ENCODE measurements at regions not wholly inside any gene's neighbourhood (a gene's known extent, or its start where the extent isn't known, plus 50 kb on each side); places are given as distances from the start of the nearest gene placed in this dataset.

DNA sequence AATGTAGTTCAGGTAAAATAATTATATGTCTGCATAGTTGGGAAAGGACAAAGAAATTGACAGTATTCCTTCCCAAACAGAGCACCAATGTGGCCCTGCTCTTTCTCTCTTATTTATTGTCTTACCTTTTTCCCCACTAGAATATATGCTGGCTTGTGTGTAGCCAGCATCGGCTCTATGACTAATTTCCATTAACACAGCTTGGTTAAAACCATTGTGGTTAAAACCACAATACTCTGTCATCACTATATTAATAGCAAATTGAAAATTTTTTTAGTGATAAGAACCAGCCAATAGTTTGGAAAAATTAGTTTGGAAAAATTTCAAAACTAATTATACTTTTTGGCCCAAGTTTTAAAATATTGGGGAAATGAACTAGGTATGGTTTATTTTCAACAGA lies 535.1 kb downstream of the UTRN start:
- no peak for TF ChIP-seq CTCF (conservative IDR thresholded peaks at IDR 0.05)
- Histone ChIP-seq H3K9me3 (ENCODE audit: control insufficient read depth, low read depth, low read length) (no peaks in the 10 kb centered on the region), H3K4me2 (ENCODE audit: insufficient read depth, insufficient read length, low read length) (no peak overlapping the region), H2BK15ac (ENCODE audit: low read depth, low read length) (no peak overlapping the region), H3K18ac (ENCODE audit: insufficient read length, low read depth, low read length) (no peak overlapping the region), H3K56ac (ENCODE audit: insufficient read length, low read depth, low read length) (no peak overlapping the region), H4K8ac (replicated peaks; ENCODE audit: insufficient read length, low read depth, low read length) (no peak overlapping the region), H3K9ac (ENCODE audit: extremely low read depth, insufficient read length, low read length) (no peak overlapping the region), H3K27ac (ENCODE audit: insufficient read length, low read depth, low read length) (no peak overlapping the region), H4K5ac (ENCODE audit: insufficient read length, low read depth, low read length) (no peak overlapping the region), H3K27me3 (ENCODE audit: insufficient read depth, low read length) (no peaks in the 10 kb centered on the region), H3K79me2 (ENCODE audit: insufficient read depth, low read length) (no peaks in the 10 kb centered on the region), H3K4ac (ENCODE audit: low read depth, low read length) (no peak overlapping the region), H3K79me1 (ENCODE audit: insufficient read depth, low read depth, low read length, poor library complexity, severe bottlenecking) (no peaks in the 10 kb centered on the region), H3K23me2 (ENCODE audit: insufficient read length, low read depth, low read length, poor library complexity, severe bottlenecking) (no peaks in the 10 kb centered on the region), H2AFZ (ENCODE audit: low read length) (no peak overlapping the region), H2BK5ac (ENCODE audit: insufficient read length, low read length) (no peak overlapping the region), H2BK120ac (ENCODE audit: low read depth, low read length, poor library complexity, severe bottlenecking) (no peak overlapping the region), H4K20me1 (ENCODE audit: control insufficient read depth, insufficient read depth, insufficient read length) (no peaks in the 10 kb centered on the region), H4K91ac (ENCODE audit: insufficient read length, low read depth, low read length) (no peak overlapping the region), H3T11ph (ENCODE audit: low read length) (no peak overlapping the region), H3K14ac (ENCODE audit: insufficient read depth, low read length) (no peak overlapping the region), H2AK5ac (ENCODE audit: insufficient read length, low read length) (no peak overlapping the region), H2BK20ac (ENCODE audit: low read depth, low read length, poor library complexity, severe bottlenecking) (no peak overlapping the region), H2BK12ac (ENCODE audit: insufficient read length, low read depth, low read length) (no peak overlapping the region), H3K4me1 (ENCODE audit: insufficient read depth, low read length) (no peaks in the 10 kb centered on the region), H3K23ac (ENCODE audit: insufficient read length, low read depth, low read length) (no peak overlapping the region)
- Mint-ChIP-seq H3K36me3 (ENCODE audit: insufficient read depth in 1 of 3, low read depth in 3 of 3) (peaks cover 0 to 22% (median 8%) of the 10 kb centered on the region in 3 experiments; a peak in 3 of 7 replicates), H3K4me3 (no peak overlapping the region), H3K27me3 (ENCODE audit: low read depth) (no peaks in the 10 kb centered on the region), H3K9me3 (no peaks in the 10 kb centered on the region), H3K27ac (no peak overlapping the region), H3K4me1 (peaks cover 15 to 20% of the 10 kb centered on the region in 2 experiments)
- DNase-seq = no peak
- no CpG with 5 or more reads among the region's 1 CpG for WGBS (ENCODE audit: extremely low coverage, insufficient read length, low lambda C conversion rate)

Data from H9 (cell line).